B cell (primary cell): ENCODE measurements at regions not wholly inside any gene's neighbourhood (a gene's known extent, or its start where the extent isn't known, plus 50 kb on each side); places are given as distances from the start of the nearest gene placed in this dataset.

Experiments used
- ATAC-seq: fragments of 200-7000 bp; cut with Tn5 transposase; one replicate; pipeline ENCODE4 v1.10.0; 2021; ENCODE audit warnings: low read depth, mild to moderate bottlenecking, moderate number of reproducible peaks, moderate library complexity
- CTCF ChIA-PET: fragments of 350-600 bp; sonication (Branson Sonifier 250); formaldehyde crosslinking; loops from one replicate; lab custom pipeline; 2021; ENCODE audit warnings: antibody characterized with exemption, inconsistent platforms; lab: Charles Lee
- POLR2A ChIA-PET: fragments of 350-600 bp; sonication (Branson Sonifier 250); formaldehyde crosslinking; loops from one replicate; lab custom pipeline; 2021; ENCODE audit warnings: antibody characterized with exemption; lab: Charles Lee
- DNase-seq: peaks from one replicate; pipeline ENCODE4 v3.0.0; 2013
- H2AFZ ChIP-seq: 2 replicates; pipeline ENCODE4 v1.6.1; 2012; ENCODE audit warnings: mild to moderate bottlenecking, low read depth, low read length; ENCODE audit not compliant: insufficient read depth, poor library complexity, severe bottlenecking
- H3K27ac ChIP-seq, 2 donors: 1 replicate in 1 of 2; 2 replicates in 1 of 2; pipeline ENCODE4 v1.5.1; 2012 to 2013; ENCODE audit warnings: low read length in 2 of 2, mild to moderate bottlenecking in 2 of 2, moderate library complexity in 1 of 2
- H3K27me3 ChIP-seq, 4 experiments: fragments of 200-600 bp in 1 of 4; sonication (generic) in 1 of 4; replicated peaks in 1 of 4; 1 replicate in 2 of 4; 2 replicates in 2 of 4; pipeline versions ENCODE4 v1.6.1 to v1.7.0; 2013 to 2016; ENCODE audit warnings: low read length in 3 of 4, mild to moderate bottlenecking in 2 of 4, mixed read lengths in 1 of 4, moderate library complexity in 1 of 4; ENCODE audit not compliant: insufficient read depth in 4 of 4, control insufficient read depth in 3 of 4; ENCODE audit errors: control extremely low read depth in 1 of 4
- H3K36me3 ChIP-seq, 2 experiments: replicated peaks in 1 of 2; 1 replicate in 1 of 2; 2 replicates in 1 of 2; pipeline versions ENCODE4 v1.6.1 to v1.7.1; 2013; ENCODE audit warnings: low read length in 1 of 2; ENCODE audit not compliant: insufficient read depth in 2 of 2, control insufficient read depth in 1 of 2; ENCODE audit errors: control extremely low read depth in 1 of 2, extremely low read depth in 1 of 2
- H3K4me1 ChIP-seq, 2 donors: fragments of 200-600 bp in 1 of 2; sonication (generic) in 1 of 2; 1 replicate in 1 of 2; 2 replicates in 1 of 2; pipeline versions ENCODE4 v1.5.1 to v1.6.1; 2013 to 2017; ENCODE audit warnings: low read length in 2 of 2; ENCODE audit not compliant: control insufficient read depth in 2 of 2, insufficient read depth in 2 of 2
- H3K4me2 ChIP-seq: replicated peaks from 2 replicates; pipeline ENCODE3; 2012; ENCODE audit warnings: mild to moderate bottlenecking, low read depth, low read length; ENCODE audit not compliant: poor library complexity, severe bottlenecking
- H3K4me3 ChIP-seq, 5 experiments: fragments of 200-600 bp in 1 of 5; sonication (generic) in 1 of 5; 1 replicate in 3 of 5; 2 replicates in 2 of 5; pipeline versions ENCODE4 v1.5.1 to v1.7.0; 2011 to 2016; ENCODE audit warnings: low read length in 4 of 5, mild to moderate bottlenecking in 4 of 5, low read depth in 2 of 5, control low read depth in 1 of 5, moderate library complexity in 1 of 5; ENCODE audit not compliant: insufficient read depth in 1 of 5; ENCODE audit errors: control extremely low read depth in 1 of 5, extremely low read depth in 1 of 5
- H3K79me2 ChIP-seq: fragments of 200-600 bp; sonication (generic); one replicate; pipeline ENCODE4 v1.6.0; 2016; ENCODE audit warnings: low read length; ENCODE audit not compliant: control insufficient read depth, insufficient read depth
- H3K9ac ChIP-seq: fragments of 200-600 bp; sonication (generic); 2 replicates; pipeline ENCODE4 v1.6.1; 2017; ENCODE audit warnings: mild to moderate bottlenecking, low read length, moderate library complexity
- H3K9me3 ChIP-seq, 3 donors: one replicate each; pipeline versions ENCODE4 v1.6.1 to v1.7.1; 2013; ENCODE audit warnings: low read length in 2 of 3; ENCODE audit not compliant: control insufficient read depth in 2 of 3, insufficient read depth in 1 of 3; ENCODE audit errors: control extremely low read depth in 1 of 3
- H4K20me1 ChIP-seq: 2 replicates; pipeline ENCODE4 v1.6.0; 2012; ENCODE audit warnings: mild to moderate bottlenecking, low read length; ENCODE audit not compliant: insufficient read depth, control insufficient read depth, poor library complexity, severe bottlenecking
- H3K27ac Mint-ChIP-seq: one replicate; pipeline ENCODE4 v1.8.0; 2021; ENCODE audit warnings: mixed read lengths
- H3K27me3 Mint-ChIP-seq: one replicate; pipeline ENCODE4 v1.8.0; 2021; ENCODE audit warnings: mixed read lengths
- H3K4me1 Mint-ChIP-seq: one replicate; pipeline ENCODE4 v1.8.0; 2021; ENCODE audit warnings: mixed read lengths
- H3K4me3 Mint-ChIP-seq: one replicate; pipeline ENCODE4 v1.8.0; 2021; ENCODE audit warnings: mixed read lengths
- H3K9me3 Mint-ChIP-seq: one replicate; pipeline ENCODE4 v1.8.0; 2022; ENCODE audit warnings: mixed read lengths; ENCODE audit not compliant: insufficient read depth
- CTCF ChIP-seq: fragments of 200-600 bp; IDR thresholded peaks from one replicate; pipeline ENCODE4 v1.8.0; 2022; ENCODE audit warnings: antibody characterized with exemption, mild to moderate bottlenecking
- EZH2 ChIP-seq: IDR thresholded peaks from 2 replicates; pipeline ENCODE4 v1.6.1; 2012; ENCODE audit warnings: borderline replicate concordance, low read depth, mild to moderate bottlenecking, moderate library complexity, low read length; ENCODE audit not compliant: insufficient read depth, poor library complexity, severe bottlenecking
- WGBS: methylation state at CpG from one replicate; pipeline ENCODE4 v1.1.5; 2013; ENCODE audit warnings: missing lambda C conversion rate; ENCODE audit not compliant: insufficient coverage; 5-methylcytosine and 5-hydroxymethylcytosine counted together
- intact Hi-C: fragments of 100-400 bp; cut with micrococcal nuclease; formaldehyde crosslinking; loops from one replicate; pipeline ENCODE4 v1.10.0; 2022

GRCh38 chr5:33148076-33148513 is 292.7 kb upstream of the TARS1 start:
- intact Hi-C loops = no loop called here
- Histone ChIP-seq H3K4me3 (no peak overlapping the region), H4K20me1 (no peaks in the 10 kb centered on the region), H3K79me2 (no peaks in the 10 kb centered on the region), H3K4me1 (no peaks in the 10 kb centered on the region), H3K27me3 (no peaks in the 10 kb centered on the region), H3K36me3 (no peaks in the 10 kb centered on the region), H2AFZ (no peak overlapping the region), H3K9ac (no peak overlapping the region), H3K4me2 (no peak overlapping the region), H3K9me3 (no peaks in the 10 kb centered on the region), H3K27ac (no peak overlapping the region)
- Mint-ChIP-seq H3K27me3 (no peaks in the 10 kb centered on the region), H3K4me1 (no peaks in the 10 kb centered on the region), H3K4me3 (no peak overlapping the region), H3K27ac (no peak overlapping the region), H3K9me3 (no peaks in the 10 kb centered on the region)
- WGBS = 100% methylated on average over 2 of the region's 3 CpGs
- CTCF ChIA-PET = no interaction called here
- POLR2A ChIA-PET = no interaction called here
- no peak for DNase-seq
- no peak for ATAC-seq
- no peak for TF ChIP-seq CTCF
- no peak for TF ChIP-seq EZH2

- WGBS = no CpG with 5 or more reads among the region's 1 CpG
These were observed 287.4 kb upstream of the TARS1 start for GRCh38 chr5:33153372-33153771.

More at GRCh38 chr5:33153372-33153771, 287.4 kb upstream of the TARS1 start:
- Histone ChIP-seq H3K36me3 (no peaks in the 10 kb centered on the region), H3K79me2 (no peaks in the 10 kb centered on the region), H3K9ac (no peak overlapping the region), H3K27ac (no peak overlapping the region), H3K9me3 (no peaks in the 10 kb centered on the region), H3K4me3 (no peak overlapping the region), H3K27me3 (no peaks in the 10 kb centered on the region), H3K4me2 (no peak overlapping the region), H3K4me1 (no peaks in the 10 kb centered on the region), H2AFZ (no peak overlapping the region), H4K20me1 (no peaks in the 10 kb centered on the region)
- DNase-seq = no peak
- Mint-ChIP-seq H3K27me3 (no peaks in the 10 kb centered on the region), H3K9me3 (peaks cover 2% of the 10 kb centered on the region), H3K4me3 (no peak overlapping the region), H3K27ac (no peak overlapping the region), H3K4me1 (no peaks in the 10 kb centered on the region)
- intact Hi-C loops = no loop called here
- no peak for TF ChIP-seq EZH2
- TF ChIP-seq CTCF = no peak
- ChIA-PET POLR2A (no interaction called here), CTCF (no interaction called here)
- ATAC-seq = no peak
